GM23338 (cell line): ENCODE measurements at regions not wholly inside any gene's neighbourhood (a gene's known extent, or its start where the extent isn't known, plus 50 kb on each side); places are given as distances from the start of the nearest gene placed in this dataset.

Source experiments
- CREB1 ChIP-seq: fragments of 250-450 bp; sonication (Bioruptor Pico); IDR thresholded peaks from 2 replicates; pipeline ENCODE4 v1.5.0; 2020; ENCODE audit warnings: low read depth, mild to moderate bottlenecking, moderate library complexity
- CTCF ChIP-seq, 2 experiments: fragments of 200-600 bp in 1 of 2; sonication (generic) in 1 of 2; conservative IDR thresholded peaks; 2 replicates each; pipeline versions ENCODE4 v1.5.1 to v1.6.1; 2016 to 2017; ENCODE audit warnings: antibody characterized with exemption in 2 of 2, low read depth in 2 of 2, mild to moderate bottlenecking in 2 of 2, moderate library complexity in 1 of 2
- EZH2 ChIP-seq: fragments of 200-600 bp; sonication (generic); IDR thresholded peaks from one replicate; pipeline ENCODE4 v1.8.0; 2017; ENCODE audit warnings: antibody characterized with exemption, mild to moderate bottlenecking, low read depth; ENCODE audit not compliant: unreplicated experiment
- EZH2phosphoT487 ChIP-seq: fragments of 200-600 bp; sonication (generic); IDR thresholded peaks from one replicate; pipeline ENCODE4 v1.8.1; 2018; ENCODE audit warnings: antibody characterized with exemption; ENCODE audit not compliant: unreplicated experiment
- JUNB ChIP-seq: IDR thresholded peaks from one replicate; pipeline ENCODE4 v1.6.1; 2016; ENCODE audit warnings: antibody characterized with exemption; ENCODE audit not compliant: unreplicated experiment
- NANOG ChIP-seq: IDR thresholded peaks from 2 replicates; pipeline ENCODE4 v1.6.1; 2016; ENCODE audit warnings: antibody characterized with exemption, borderline replicate concordance
- POLR2AphosphoS5 ChIP-seq: IDR thresholded peaks from 2 replicates; pipeline ENCODE4 v1.6.1; 2016; ENCODE audit warnings: antibody characterized with exemption, low read depth
- REST ChIP-seq: IDR thresholded peaks from one replicate; pipeline ENCODE4 v1.6.1; 2018; ENCODE audit warnings: antibody characterized with exemption; ENCODE audit not compliant: unreplicated experiment
- STAT1 ChIP-seq: IDR thresholded peaks from one replicate; pipeline ENCODE4 v1.6.1; 2016; ENCODE audit warnings: antibody characterized with exemption; ENCODE audit not compliant: unreplicated experiment
- ZNF331 ChIP-seq: fragments of 250-450 bp; sonication (Bioruptor Pico); IDR thresholded peaks from 2 replicates; pipeline ENCODE4 v1.5.0; 2020; ENCODE audit warnings: low read depth, mild to moderate bottlenecking, moderate library complexity
- ZNF462 ChIP-seq: fragments of 250-450 bp; sonication (Bioruptor Pico); IDR thresholded peaks from 2 replicates; pipeline ENCODE4 v1.5.0; 2020; ENCODE audit warnings: mild to moderate bottlenecking, moderate library complexity

GRCh38 chr7:86916277-86916825 is 143.1 kb downstream of the ELAPOR2 start:
- no peak for TF ChIP-seq EZH2
- no peak for TF ChIP-seq CTCF (conservative IDR thresholded peaks at IDR 0.05; ENCODE audit: low read depth in 2 of 2)
- TF ChIP-seq EZH2phosphoT487 = no peak
- TF ChIP-seq POLR2AphosphoS5 = no peak
- no peak for TF ChIP-seq REST
- TF ChIP-seq NANOG = no peak
- TF ChIP-seq CREB1 (CRISPR knock-in tag) = no peak
- TF ChIP-seq STAT1 = no peak
- no peak for TF ChIP-seq JUNB
- no peak for TF ChIP-seq ZNF462 (CRISPR knock-in tag)
- TF ChIP-seq ZNF331 (CRISPR knock-in tag) = no peak
